HG03159 (cell line): ENCODE measurements at regions not wholly inside any gene's neighbourhood (a gene's known extent, or its start where the extent isn't known, plus 50 kb on each side); places are given as distances from the start of the nearest gene placed in this dataset.

Source experiments
- ATAC-seq: cut with Tn5 transposase; IDR thresholded peaks from one replicate; pipeline ENCODE4 v1.9.1; 2021; ENCODE audit warnings: mild to moderate bottlenecking, moderate library complexity; ENCODE audit not compliant: unreplicated experiment

- ATAC-seq = peak; percentile 79
Observed at GRCh38 chr6:2563635-2564034, 187.1 kb downstream of the MYLK4 start.

GRCh38 chr6:2562721-2563451 is 187.8 kb downstream of the MYLK4 start:
- ATAC-seq = no peak

- no peak for ATAC-seq
Observed at GRCh38 chr6:2560917-2561698, 189.6 kb downstream of the MYLK4 start.

- no peak for ATAC-seq
Observed at GRCh38 chr6:2560140-2560818, 190.4 kb downstream of the MYLK4 start.

- ATAC-seq = no peak
Observed at GRCh38 chr6:2558861-2559801, 191.6 kb downstream of the MYLK4 start.

GRCh38 chr6:2558098-2558680 is 192.5 kb downstream of the MYLK4 start:
- no peak for ATAC-seq

GRCh38 chr6:2557181-2557720 is 193.5 kb downstream of the MYLK4 start:
- ATAC-seq = no peak

GRCh38 chr6:2556761-2557160 is 194.0 kb downstream of the MYLK4 start:
- ATAC-seq = no peak

- no peak for ATAC-seq
Observed at GRCh38 chr6:2554651-2555260, 196.0 kb downstream of the MYLK4 start.

GRCh38 chr6:2552526-2553154 is 198.1 kb downstream of the MYLK4 start:
- ATAC-seq = no peak

GRCh38 chr6:2551705-2552104 is 199.0 kb downstream of the MYLK4 start:
- no peak for ATAC-seq

- no peak for ATAC-seq
Observed at GRCh38 chr6:2550247-2550646, 200.5 kb downstream of the MYLK4 start.

- ATAC-seq = no peak
Observed at GRCh38 chr6:2549834-2550233, 200.9 kb downstream of the MYLK4 start.

GRCh38 chr6:2547355-2547754 is 203.4 kb downstream of the MYLK4 start:
- no peak for ATAC-seq

- no peak for ATAC-seq
Observed at GRCh38 chr6:2546901-2547300, 203.8 kb downstream of the MYLK4 start.

GRCh38 chr6:2545383-2546038 is 205.2 kb downstream of the MYLK4 start:
- no peak for ATAC-seq

GRCh38 chr6:2543321-2543720 is 207.4 kb downstream of the MYLK4 start:
- ATAC-seq = peak; percentile 18

- ATAC-seq = peak; percentile 70
Observed at GRCh38 chr6:2542858-2543218, 207.9 kb downstream of the MYLK4 start.
